Sigmoid colon (tissue), 6 donors: ENCODE measurements at regions not wholly inside any gene's neighbourhood (a gene's known extent, or its start where the extent isn't known, plus 50 kb on each side); places are given as distances from the start of the nearest gene placed in this dataset.

ENCODE experiments used
- DNase-seq: peaks from one replicate; pipeline ENCODE4 v3.0.0-alpha.2; 2019
- H3K27ac ChIP-seq, 4 donors: fragments of 200-600 bp; sonication (generic); one replicate each; pipeline ENCODE4 v1.5.1; 2016 to 2019; ENCODE audit warnings: mild to moderate bottlenecking in 1 of 4
- H3K27me3 ChIP-seq, 3 donors: fragments of 200-600 bp; sonication (generic); one replicate each; pipeline ENCODE4 v1.5.1; 2019; ENCODE audit warnings: mild to moderate bottlenecking in 1 of 3
- H3K36me3 ChIP-seq, 4 donors: fragments of 200-600 bp; sonication (generic); one replicate each; pipeline ENCODE4 v1.5.1; 2016 to 2019
- H3K4me1 ChIP-seq, 4 donors: fragments of 200-600 bp; sonication (generic); one replicate each; pipeline ENCODE4 v1.5.1; 2017 to 2019
- H3K4me3 ChIP-seq, 4 donors: fragments of 200-600 bp; sonication (generic); one replicate each; pipeline ENCODE4 v1.5.1; 2017 to 2019; ENCODE audit warnings: mild to moderate bottlenecking in 2 of 4, moderate library complexity in 1 of 4
- H3K9me3 ChIP-seq, 4 donors: fragments of 200-600 bp in 3 of 4; sonication (generic) in 3 of 4; one replicate each; pipeline versions ENCODE4 v1.5.1 to v1.6.1; 2013 to 2019
- CTCF ChIP-seq, 4 experiments: fragments of 450-650 bp in 3 of 4; fragments of 200-600 bp in 1 of 4; IDR thresholded peaks; one replicate each; pipeline ENCODE4 v1.5.1; 2016 to 2019; ENCODE audit warnings: antibody characterized with exemption in 4 of 4, mild to moderate bottlenecking in 3 of 4, moderate library complexity in 2 of 4
- EP300 ChIP-seq, 4 donors: sonication (generic); formaldehyde crosslinking; IDR thresholded peaks; one replicate each; pipeline ENCODE4 v1.6.1; 2017; ENCODE audit warnings: antibody characterized with exemption in 4 of 4
- POLR2A ChIP-seq, 2 donors: fragments of 450-650 bp; IDR thresholded peaks; one replicate each; pipeline ENCODE4 v1.6.1; 2016; ENCODE audit warnings: antibody characterized with exemption in 2 of 2, mild to moderate bottlenecking in 2 of 2, moderate library complexity in 2 of 2
- POLR2AphosphoS5 ChIP-seq, 4 donors: sonication (generic); formaldehyde crosslinking; IDR thresholded peaks; one replicate each; pipeline ENCODE4 v1.6.1; 2017; ENCODE audit warnings: antibody characterized with exemption in 4 of 4
- whole genome bisulfite sequencing, 2 donors: extraction: QIAGEN DNeasy Blood & Tissue Kit; methylation state at CpG; one replicate each; pipeline ENCODE4 v1.1.7; 2013; 5-methylcytosine and 5-hydroxymethylcytosine counted together
- intact Hi-C: fragments of 100-400 bp; cut with DNase I; formaldehyde crosslinking; loops from one replicate; pipeline ENCODE4 v1.15.1; 2023
- donor health status: healthy with polysubstance abuse.
- donor health status: healthy.

GRCh38 chr5:57832875-57833274 lies 350.3 kb upstream of the ACTBL2 start:
- WGBS, 2 donors, result 58 to 73% methylated on average over 2 of the region's 2 CpGs
- no peak for DNase-seq
- Histone ChIP-seq H3K9me3 (no peaks in the 10 kb centered on the region), H3K27me3 (no peaks in the 10 kb centered on the region), H3K4me3 (no peak overlapping the region), H3K4me1 (peaks cover 0 to 15% (median 10%) of the 10 kb centered on the region in 4 donors), H3K36me3 (no peaks in the 10 kb centered on the region), H3K27ac (no peak overlapping the region)
- TF ChIP-seq POLR2A (IDR thresholded peaks at IDR 0.05) (no peak), POLR2AphosphoS5 (IDR thresholded peaks at IDR 0.05) (no peak), CTCF (IDR thresholded peaks at IDR 0.05) (no peak), EP300 (IDR thresholded peaks at IDR 0.05) (no peak)
- intact Hi-C loops, result no loop called here

- intact Hi-C loops, result no loop called here
- no peaks in the 10 kb centered on the region for H3K9me3 ChIP-seq
- H3K36me3 ChIP-seq, result no peaks in the 10 kb centered on the region
- H3K27me3 ChIP-seq, result no peaks in the 10 kb centered on the region
- H3K27ac ChIP-seq, result no peak overlapping the region
- no peak overlapping the region for H3K4me3 ChIP-seq
- TF ChIP-seq POLR2A (IDR thresholded peaks at IDR 0.05) (no peak), POLR2AphosphoS5 (IDR thresholded peaks at IDR 0.05) (no peak), EP300 (IDR thresholded peaks at IDR 0.05) (no peak), CTCF (IDR thresholded peaks at IDR 0.05) (no peak)
- H3K4me1 ChIP-seq, result peaks cover 0 to 15% (median 10%) of the 10 kb centered on the region in 4 donors
- no peak for DNase-seq
- WGBS, 2 donors, result 90 to 94% methylated on average over 2 of the region's 2 CpGs
Measured at GRCh38 chr5:57831932-57832331, 349.3 kb upstream of the ACTBL2 start.

DNA sequence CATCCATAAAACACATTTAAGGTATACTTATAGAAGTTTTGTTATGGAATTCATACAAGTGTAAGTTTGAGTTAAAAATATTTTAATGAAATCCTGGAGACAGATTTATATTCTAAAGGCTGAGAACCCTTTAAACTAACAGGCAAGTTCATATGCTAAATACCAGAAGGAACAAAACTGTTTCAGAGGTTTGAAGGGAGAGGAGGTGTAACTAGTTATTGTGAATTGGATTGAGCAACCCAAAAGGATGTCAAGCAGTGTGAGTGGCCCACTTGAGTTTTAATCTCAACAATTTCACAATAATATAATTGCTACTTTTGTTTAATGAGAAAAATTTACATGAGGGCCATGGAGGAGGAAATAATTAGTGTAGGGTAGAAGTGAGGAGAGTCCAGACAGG lies 348.5 kb upstream of the ACTBL2 start:
- TF ChIP-seq EP300 (IDR thresholded peaks at IDR 0.05) (no peak), POLR2AphosphoS5 (IDR thresholded peaks at IDR 0.05) (no peak), POLR2A (IDR thresholded peaks at IDR 0.05) (no peak), CTCF (IDR thresholded peaks at IDR 0.05) (no peak)
- H3K4me3 ChIP-seq, result no peak overlapping the region
- intact Hi-C loops, result no loop called here

GRCh38 chr5:57828221-57828620 lies 345.6 kb upstream of the ACTBL2 start:
- no peak for TF ChIP-seq POLR2A (IDR thresholded peaks at IDR 0.05)
- TF ChIP-seq POLR2AphosphoS5 (IDR thresholded peaks at IDR 0.05), result no peak
- TF ChIP-seq EP300 (IDR thresholded peaks at IDR 0.05), result no peak
- no peak for TF ChIP-seq CTCF (IDR thresholded peaks at IDR 0.05)
- Histone ChIP-seq H3K4me1 (no peaks in the 10 kb centered on the region), H3K9me3 (no peaks in the 10 kb centered on the region), H3K27ac (no peak overlapping the region), H3K36me3 (no peaks in the 10 kb centered on the region), H3K27me3 (no peaks in the 10 kb centered on the region), H3K4me3 (no peak overlapping the region)
- DNase-seq, result no peak
- WGBS, 2 donors, result 87 to 93% methylated on average over 1 of the region's 1 CpG
- intact Hi-C loops, result no loop called here

More for the DNA sequence above, 348.5 kb upstream of the ACTBL2 start:
- Histone ChIP-seq H3K9me3 (no peaks in the 10 kb centered on the region), H3K27ac (no peak overlapping the region), H3K27me3 (no peaks in the 10 kb centered on the region), H3K36me3 (no peaks in the 10 kb centered on the region), H3K4me1 (peaks cover 0 to 15% (median 10%) of the 10 kb centered on the region in 4 donors)
- DNase-seq, result no peak

DNA sequence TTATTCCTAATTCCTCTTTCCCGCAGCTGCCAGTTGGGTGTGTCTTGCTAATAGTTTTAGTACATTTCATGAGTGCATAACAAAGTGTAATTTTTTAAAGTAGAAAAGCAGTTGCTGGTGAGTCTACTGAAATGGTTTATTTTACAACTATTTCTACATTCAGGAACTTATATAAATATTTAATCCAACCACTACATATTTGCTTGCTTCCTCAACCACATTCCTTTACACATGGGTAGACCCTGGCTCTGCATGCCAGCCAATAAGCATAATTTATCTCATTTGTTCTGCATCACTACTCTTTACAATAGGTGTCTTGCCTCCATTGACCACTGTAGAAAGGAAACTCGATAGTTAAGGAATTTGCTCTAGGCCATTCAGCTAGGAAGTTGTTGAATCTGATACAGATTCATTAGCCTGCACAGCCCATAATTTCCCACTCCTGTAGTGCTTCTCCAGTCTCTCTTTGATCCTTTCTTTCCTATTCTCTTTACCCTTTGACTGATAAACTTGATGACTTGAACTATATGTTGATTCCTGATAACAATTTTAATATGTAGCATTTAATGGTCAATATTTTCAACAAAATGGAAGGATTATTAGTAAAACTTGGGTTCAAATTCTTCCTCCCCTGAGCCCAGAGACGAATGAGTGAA lies 342.5 kb upstream of the ACTBL2 start:
- Histone ChIP-seq H3K4me3 (no peak overlapping the region), H3K27me3 (no peaks in the 10 kb centered on the region), H3K9me3 (no peaks in the 10 kb centered on the region), H3K27ac (no peak overlapping the region), H3K36me3 (no peaks in the 10 kb centered on the region), H3K4me1 (no peaks in the 10 kb centered on the region)
- no peak for DNase-seq
- no peak for TF ChIP-seq POLR2A (IDR thresholded peaks at IDR 0.05)
- 49 to 75% methylated on average over 3 of the region's 3 CpGs for WGBS, 2 donors
- intact Hi-C loops, result no loop called here
